Epithelial cell of esophagus (primary cell): ENCODE measurements at regions not wholly inside any gene's neighbourhood (a gene's known extent, or its start where the extent isn't known, plus 50 kb on each side); places are given as distances from the start of the nearest gene placed in this dataset.

Experiments used
- DNase-seq: peaks from one replicate; pipeline ENCODE4 v3.0.0; 2010; ENCODE audit warnings: low read depth
- H3K4me3 ChIP-seq: 2 replicates; pipeline ENCODE4 v1.5.1; 2011; ENCODE audit warnings: mild to moderate bottlenecking, low read length, control low read depth
- TF ChIP-seq, protein P1 (sequence below): IDR thresholded peaks from 2 replicates; pipeline ENCODE4 v1.5.1; 2011; ENCODE audit warnings: low read depth, mild to moderate bottlenecking, low read length, control low read depth, inconsistent platforms; ENCODE audit not compliant: insufficient read depth; ENCODE audit errors: missing control alignments

DNA sequence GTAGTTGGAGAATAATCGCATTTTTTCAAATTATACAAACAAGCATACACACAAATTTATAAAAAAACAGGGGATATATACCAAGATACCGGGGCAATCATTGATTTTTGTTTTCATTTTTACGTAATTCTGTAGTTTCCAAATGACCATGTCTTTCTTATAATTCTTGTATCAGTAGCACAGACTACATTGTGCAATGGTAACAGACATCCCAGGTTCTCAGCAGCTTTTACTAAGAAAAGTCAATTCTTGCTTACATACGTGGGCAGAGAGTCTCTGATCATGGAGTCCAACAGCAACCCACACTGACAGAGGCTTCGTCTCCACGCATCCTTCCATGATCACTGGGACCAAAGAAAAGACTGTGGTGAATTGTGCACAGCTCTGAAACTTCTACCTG, 441.3 kb downstream of the TBL1XR1 start:
- no peak overlapping the region for H3K4me3 ChIP-seq
- TF ChIP-seq, protein P1, sequence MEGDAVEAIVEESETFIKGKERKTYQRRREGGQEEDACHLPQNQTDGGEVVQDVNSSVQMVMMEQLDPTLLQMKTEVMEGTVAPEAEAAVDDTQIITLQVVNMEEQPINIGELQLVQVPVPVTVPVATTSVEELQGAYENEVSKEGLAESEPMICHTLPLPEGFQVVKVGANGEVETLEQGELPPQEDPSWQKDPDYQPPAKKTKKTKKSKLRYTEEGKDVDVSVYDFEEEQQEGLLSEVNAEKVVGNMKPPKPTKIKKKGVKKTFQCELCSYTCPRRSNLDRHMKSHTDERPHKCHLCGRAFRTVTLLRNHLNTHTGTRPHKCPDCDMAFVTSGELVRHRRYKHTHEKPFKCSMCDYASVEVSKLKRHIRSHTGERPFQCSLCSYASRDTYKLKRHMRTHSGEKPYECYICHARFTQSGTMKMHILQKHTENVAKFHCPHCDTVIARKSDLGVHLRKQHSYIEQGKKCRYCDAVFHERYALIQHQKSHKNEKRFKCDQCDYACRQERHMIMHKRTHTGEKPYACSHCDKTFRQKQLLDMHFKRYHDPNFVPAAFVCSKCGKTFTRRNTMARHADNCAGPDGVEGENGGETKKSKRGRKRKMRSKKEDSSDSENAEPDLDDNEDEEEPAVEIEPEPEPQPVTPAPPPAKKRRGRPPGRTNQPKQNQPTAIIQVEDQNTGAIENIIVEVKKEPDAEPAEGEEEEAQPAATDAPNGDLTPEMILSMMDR = no peak
- DNase-seq = no peak

DNA sequence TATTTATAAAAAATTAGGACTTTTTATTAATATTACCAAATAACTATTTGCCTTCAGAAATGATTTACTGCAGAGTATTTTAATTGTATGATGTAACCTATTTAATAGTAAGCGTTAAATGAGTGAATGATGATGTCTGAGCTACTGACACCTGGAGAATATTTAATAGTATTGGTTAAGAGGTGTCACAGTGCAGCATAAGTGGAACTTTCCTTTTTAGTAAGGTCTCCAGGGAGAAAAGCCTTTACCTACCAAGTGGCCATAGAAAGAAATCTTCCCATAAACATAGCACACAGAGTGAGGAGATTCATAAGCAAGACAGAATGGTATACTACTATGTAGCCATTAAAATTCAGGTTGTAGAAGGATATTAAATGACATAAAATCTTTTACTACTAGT, 441.7 kb downstream of the TBL1XR1 start:
- H3K4me3 ChIP-seq = no peak overlapping the region
- DNase-seq = no peak
- TF ChIP-seq, protein P1 = no peak

DNA sequence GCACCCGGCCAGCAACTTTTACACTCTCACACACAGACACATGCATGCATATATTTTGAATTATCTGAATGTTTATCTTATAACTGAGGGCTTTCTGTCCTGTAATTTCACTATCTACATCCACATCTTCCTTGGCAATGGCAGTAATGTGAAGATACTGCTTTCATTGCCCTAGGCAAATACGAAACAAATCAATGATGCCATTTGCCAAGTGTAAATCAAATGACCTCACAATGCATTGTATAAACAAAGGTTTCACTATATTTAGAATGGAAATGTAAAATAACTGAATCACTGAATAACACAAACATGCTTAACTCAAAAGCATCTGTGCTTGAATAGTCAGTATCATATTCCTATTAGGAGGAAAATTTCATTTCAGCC, 455.6 kb downstream of the TBL1XR1 start:
- TF ChIP-seq, protein P1 = no peak
- no peak overlapping the region for H3K4me3 ChIP-seq
- DNase-seq = no peak

DNA sequence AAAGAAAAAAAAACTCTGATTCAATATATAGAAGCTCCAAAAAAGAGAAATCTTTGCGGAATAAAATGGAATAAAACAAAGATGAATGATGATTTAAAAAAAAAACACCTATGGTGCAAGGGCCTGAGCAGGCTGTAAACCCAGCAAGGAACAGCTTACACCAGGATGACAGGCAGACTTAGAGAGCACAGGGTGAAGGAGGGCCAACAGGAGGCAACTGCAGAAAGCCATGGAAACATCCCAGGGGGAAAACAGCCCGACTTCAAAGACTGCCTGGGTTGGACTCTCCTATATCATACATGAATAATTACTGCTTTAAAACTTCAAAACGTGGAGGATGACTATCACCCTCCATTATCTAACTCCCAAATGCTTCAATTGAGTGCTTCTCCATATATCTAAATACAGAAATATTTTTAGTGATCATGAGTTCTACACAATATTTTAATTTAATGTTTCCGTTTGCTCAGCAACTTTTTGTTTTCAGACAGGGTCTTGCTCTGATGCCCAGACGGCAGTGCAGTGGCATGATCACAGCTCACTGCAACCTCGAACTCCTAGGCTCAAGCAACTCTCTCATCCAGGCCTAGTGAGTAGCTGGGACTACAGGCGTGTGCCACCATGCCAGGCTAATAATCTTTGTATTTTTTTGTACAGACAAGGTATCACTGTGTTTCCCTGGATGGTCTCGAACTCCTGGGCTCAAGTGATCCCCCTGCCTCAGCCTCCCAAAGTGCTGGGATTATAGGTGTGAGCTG, 456.2 kb downstream of the TBL1XR1 start:
- TF ChIP-seq, protein P1 = no peak
- no peak for DNase-seq
- H3K4me3 ChIP-seq = no peak overlapping the region

DNA sequence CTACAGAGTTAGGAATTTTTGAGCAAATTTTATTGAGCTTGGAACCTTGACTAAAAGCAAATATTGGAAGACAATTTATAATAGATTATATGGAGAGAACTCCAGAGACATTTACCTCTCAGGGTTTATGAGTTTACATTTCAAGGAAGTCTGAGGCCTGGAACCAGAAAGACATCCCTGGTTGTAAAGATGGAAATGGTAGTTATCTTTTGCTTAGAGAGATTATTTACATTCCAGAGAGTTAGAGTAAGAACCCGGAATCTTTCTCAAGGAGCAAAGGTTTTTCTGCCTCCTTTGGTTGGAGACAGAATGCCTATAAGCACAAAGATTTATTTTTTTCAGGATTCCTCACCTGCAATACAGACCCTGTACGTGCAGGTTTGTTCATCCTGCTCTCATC, 458.1 kb downstream of the TBL1XR1 start:
- TF ChIP-seq, protein P1 = no peak
- no peak for DNase-seq
- H3K4me3 ChIP-seq = no peak overlapping the region

DNA sequence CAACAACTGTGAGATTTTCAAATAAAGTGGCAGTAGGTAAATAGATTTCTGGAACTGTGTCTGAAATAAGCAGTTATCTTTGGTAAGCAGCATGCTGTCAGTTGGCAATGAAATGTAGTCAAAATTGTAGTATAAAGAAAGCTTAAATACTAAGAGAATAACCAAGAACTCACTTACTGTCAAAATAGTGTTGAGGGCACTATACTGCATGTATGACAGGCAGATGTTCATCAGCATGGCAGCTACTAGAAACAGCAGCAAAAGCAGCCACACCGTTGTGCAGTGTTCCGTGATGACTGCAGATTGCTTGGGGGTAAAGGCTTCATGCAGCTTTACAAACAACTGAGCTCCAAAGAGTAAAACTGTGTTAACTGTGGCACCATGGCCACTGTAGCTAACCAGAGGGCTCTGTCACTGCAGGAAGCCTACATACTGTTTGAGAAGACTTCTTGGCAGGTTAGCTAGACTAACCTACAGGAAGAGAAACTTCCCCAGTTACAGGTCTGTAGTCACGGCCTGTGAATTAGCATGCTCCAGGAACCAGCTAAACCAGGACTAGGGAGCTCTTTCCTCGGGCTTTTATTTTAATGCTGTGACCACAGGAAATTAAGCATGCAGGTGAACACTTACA, 459.7 kb downstream of the TBL1XR1 start:
- no peak for DNase-seq
- no peak overlapping the region for H3K4me3 ChIP-seq
- TF ChIP-seq, protein P1 = no peak

DNA sequence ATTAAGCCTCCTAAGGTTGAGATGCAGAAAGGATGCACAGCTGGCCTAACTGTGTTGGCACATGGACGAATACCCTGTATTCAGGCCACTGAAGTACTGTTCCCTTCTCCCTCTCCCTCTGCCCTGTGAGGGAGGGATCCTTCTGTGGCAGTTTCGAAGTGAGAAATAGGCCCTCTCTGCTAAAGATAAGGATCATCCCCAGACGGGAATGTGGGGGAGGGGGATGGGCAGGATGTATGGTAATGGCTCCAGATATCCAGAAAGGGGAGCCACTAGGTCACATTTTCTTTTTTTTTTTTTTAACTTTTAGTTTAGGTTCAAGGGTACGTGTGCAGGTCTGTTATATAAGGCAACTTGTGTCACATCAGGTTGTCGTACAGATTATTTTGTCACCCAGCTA, 463.1 kb downstream of the TBL1XR1 start:
- no peak for DNase-seq
- H3K4me3 ChIP-seq = no peak overlapping the region
- TF ChIP-seq, protein P1 = no peak
